ENCODE measurements at regions not wholly inside any gene's neighbourhood (a gene's known extent, or its start where the extent isn't known, plus 50 kb on each side); places are given as distances from the start of the nearest gene placed in this dataset.

DNA sequence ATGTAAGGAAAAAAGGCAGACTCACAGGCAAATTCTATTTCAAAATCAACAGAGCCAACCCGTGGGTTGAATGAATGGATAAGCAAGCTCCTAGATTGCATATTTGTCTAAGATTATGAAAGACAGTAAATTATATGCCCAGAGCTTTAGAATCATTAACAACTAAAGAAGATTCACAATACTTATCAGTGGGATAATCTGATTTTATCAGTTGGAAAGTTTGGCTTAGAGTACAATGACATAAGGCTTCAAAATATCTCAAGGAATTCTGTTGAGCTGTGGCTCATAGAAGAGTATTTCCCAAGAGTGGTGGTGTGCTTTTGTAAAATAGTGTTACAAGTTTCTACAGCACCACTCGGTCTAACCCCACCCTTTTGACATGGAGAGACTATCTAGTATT is 85.5 kb downstream of the ADAMTS1 start:
- H3K4me2 ChIP-seq (ENCODE audit: low read length): no peak overlapping the region
- no peaks in the 10 kb centered on the region for H3K9me3 ChIP-seq (replicated peaks; ENCODE audit: low read length)
- peaks cover 12% of the 10 kb centered on the region for H3K4me1 ChIP-seq (ENCODE audit: control insufficient read depth, insufficient read depth, low read length)
- H3K27me3 ChIP-seq (ENCODE audit: control insufficient read depth, insufficient read depth, low read length): no peaks in the 10 kb centered on the region
- H3K9ac ChIP-seq (ENCODE audit: low read depth, low read length): no peak overlapping the region
- H3K36me3 ChIP-seq (ENCODE audit: insufficient read depth, low read length): no peaks in the 10 kb centered on the region
- H3K4me3 ChIP-seq (ENCODE audit: low read length): no peak overlapping the region

DNA sequence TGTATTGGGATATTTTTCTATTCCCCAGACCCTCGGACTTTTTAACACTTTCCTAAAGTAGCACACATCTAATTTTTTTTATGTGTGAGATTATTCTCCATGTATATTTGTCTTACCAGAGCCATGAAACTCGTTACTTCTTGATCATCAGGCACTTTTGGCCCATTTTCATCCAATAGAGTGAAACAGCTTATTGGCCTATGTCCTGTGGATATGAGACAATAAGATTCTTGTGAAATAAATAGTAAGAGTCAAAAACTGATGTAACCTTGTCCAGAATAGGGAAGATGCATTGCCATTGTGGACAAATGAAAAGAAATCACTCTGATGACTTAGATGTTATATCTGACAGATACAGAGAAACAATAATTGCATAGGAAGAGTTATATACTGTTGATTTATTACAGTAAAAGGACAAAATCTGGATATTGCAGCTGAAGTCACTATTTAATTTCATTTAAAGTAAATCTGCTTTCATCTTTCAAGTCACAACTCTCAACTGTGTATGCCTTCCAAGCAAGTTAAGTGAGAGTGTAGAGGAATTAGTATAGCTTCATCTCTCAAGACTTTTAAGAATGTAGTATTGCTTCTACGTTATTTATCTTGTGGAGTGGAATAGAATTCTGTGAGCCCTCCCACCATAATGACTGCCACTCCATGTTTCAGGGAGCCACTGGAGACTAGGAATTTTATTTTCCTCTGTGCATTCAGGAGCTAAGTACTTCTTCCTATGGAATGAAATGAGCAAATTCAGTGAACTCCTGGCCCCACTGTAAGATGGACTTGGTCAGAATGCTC is 86.9 kb downstream of the ADAMTS1 start:
- Histone ChIP-seq H3K27me3 (ENCODE audit: control insufficient read depth, insufficient read depth, low read length) (no peaks in the 10 kb centered on the region), H3K4me2 (ENCODE audit: low read length) (no peak overlapping the region), H3K9me3 (replicated peaks; ENCODE audit: low read length) (no peaks in the 10 kb centered on the region), H3K4me3 (ENCODE audit: low read length) (no peak overlapping the region), H3K9ac (ENCODE audit: low read depth, low read length) (no peak overlapping the region), H3K4me1 (ENCODE audit: control insufficient read depth, insufficient read depth, low read length) (peaks cover 12% of the 10 kb centered on the region), H3K36me3 (ENCODE audit: insufficient read depth, low read length) (no peaks in the 10 kb centered on the region)

DNA sequence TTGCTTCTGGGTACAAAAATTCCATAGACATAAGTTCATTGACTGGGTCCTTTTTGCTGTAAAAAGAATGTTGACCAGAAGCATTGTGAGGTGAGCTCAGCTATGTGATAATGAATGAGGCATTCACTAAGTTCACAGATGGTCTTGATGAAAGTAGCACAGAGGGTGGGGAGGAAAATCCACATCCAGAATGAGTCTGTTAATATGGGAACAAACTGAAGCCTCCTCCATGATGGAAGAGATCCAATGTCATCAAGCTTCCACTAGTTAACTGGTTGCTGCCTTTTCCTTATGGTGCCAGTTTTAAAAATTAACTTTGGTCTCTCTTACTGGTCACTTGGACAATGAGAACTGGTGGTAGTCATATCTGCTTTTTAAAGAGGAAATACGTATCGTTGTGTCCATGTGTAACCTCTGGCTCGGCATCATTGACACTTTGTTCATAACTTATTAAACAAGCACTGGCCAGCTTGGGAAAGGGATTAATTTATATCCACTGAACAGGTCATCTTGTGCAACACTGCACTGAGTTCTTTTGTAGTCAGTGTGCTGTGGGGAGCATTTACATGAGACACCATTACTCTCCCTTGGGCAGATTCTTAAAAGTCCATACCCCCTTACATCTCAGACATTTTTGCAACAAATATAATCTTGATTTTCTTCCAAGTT is 88.6 kb downstream of the ADAMTS1 start:
- Histone ChIP-seq H3K36me3 (ENCODE audit: insufficient read depth, low read length) (no peaks in the 10 kb centered on the region), H3K27me3 (ENCODE audit: control insufficient read depth, insufficient read depth, low read length) (no peaks in the 10 kb centered on the region), H3K9ac (ENCODE audit: low read depth, low read length) (no peak overlapping the region)

DNA sequence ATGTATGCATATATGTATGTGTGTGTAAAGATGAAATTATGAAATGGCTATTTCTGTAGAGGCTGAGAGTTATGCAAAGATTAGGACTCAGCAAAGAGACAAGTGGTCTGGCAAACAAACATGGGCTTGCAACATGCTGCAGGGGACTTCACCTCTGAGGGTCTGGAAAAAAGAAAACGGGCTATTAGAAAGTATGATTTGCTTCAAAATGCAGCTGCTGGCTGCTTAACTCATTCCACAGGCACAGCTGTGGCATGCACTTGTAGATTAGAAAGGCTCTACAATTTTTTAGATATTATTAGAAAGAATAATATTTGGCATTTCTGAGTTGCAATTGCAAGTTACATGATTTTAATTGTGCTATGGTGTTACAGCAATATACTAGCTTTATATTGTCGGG is 90.4 kb downstream of the ADAMTS1 start:
- Histone ChIP-seq H3K4me2 (ENCODE audit: low read length) (no peak overlapping the region), H3K4me3 (ENCODE audit: low read length) (no peak overlapping the region), H3K4me1 (ENCODE audit: control insufficient read depth, insufficient read depth, low read length) (no peaks in the 10 kb centered on the region), H3K36me3 (ENCODE audit: insufficient read depth, low read length) (no peaks in the 10 kb centered on the region), H3K9me3 (replicated peaks; ENCODE audit: low read length) (no peaks in the 10 kb centered on the region), H3K27me3 (ENCODE audit: control insufficient read depth, insufficient read depth, low read length) (no peaks in the 10 kb centered on the region), H3K9ac (ENCODE audit: low read depth, low read length) (no peak overlapping the region)

More for the DNA sequence above, 88.6 kb downstream of the ADAMTS1 start:
- no peak overlapping the region for H3K4me3 ChIP-seq (ENCODE audit: low read length)
- H3K4me2 ChIP-seq (ENCODE audit: low read length): no peak overlapping the region
- no peaks in the 10 kb centered on the region for H3K4me1 ChIP-seq (ENCODE audit: control insufficient read depth, insufficient read depth, low read length)
- H3K9me3 ChIP-seq (replicated peaks; ENCODE audit: low read length): no peaks in the 10 kb centered on the region

DNA sequence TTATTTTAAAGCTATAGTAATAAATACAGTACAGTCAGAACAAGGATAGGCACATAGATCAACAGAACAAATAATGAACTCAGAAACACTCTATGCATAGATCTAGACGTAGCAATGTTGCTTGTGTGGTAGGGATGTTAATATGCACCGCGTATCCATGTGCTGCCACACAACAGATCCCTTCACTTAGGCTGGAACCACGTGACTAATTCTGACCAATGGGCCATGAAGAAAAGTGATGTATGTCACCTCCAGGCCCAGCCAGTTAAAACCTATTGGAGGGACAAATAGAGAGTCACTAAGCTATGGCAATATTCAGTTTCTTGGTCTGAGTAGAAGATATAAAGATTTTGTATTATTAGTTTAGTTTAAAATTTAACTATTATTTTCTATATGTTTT is 91.4 kb downstream of the ADAMTS1 start:
- no peak overlapping the region for H3K4me2 ChIP-seq (ENCODE audit: low read length)
- H3K9me3 ChIP-seq (replicated peaks; ENCODE audit: low read length): no peaks in the 10 kb centered on the region
- no peak overlapping the region for H3K9ac ChIP-seq (ENCODE audit: low read depth, low read length)
- no peaks in the 10 kb centered on the region for H3K36me3 ChIP-seq (ENCODE audit: insufficient read depth, low read length)
- no peak overlapping the region for H3K4me3 ChIP-seq (ENCODE audit: low read length)
- no peaks in the 10 kb centered on the region for H3K4me1 ChIP-seq (ENCODE audit: control insufficient read depth, insufficient read depth, low read length)
- H3K27me3 ChIP-seq (ENCODE audit: control insufficient read depth, insufficient read depth, low read length): no peaks in the 10 kb centered on the region

DNA sequence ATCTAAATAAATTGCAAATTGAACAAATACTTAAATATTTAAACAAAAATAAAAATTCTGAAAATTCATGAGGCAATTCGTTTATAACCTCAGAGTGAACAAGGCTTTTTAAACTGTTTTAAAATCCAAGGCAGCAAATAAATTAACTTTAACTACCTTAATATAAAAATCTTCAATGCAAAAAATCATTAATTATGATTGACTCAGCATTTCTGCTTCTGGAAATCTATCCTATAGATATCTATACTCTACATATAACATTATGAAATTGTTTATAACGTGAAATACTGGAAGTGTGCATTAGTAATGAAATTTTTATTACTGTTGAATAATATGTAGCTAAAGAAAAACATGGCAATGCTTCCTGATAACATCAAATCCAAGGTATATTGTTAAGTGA is 92.4 kb downstream of the ADAMTS1 start:
- Histone ChIP-seq H3K9me3 (replicated peaks; ENCODE audit: low read length) (no peaks in the 10 kb centered on the region), H3K9ac (ENCODE audit: low read depth, low read length) (no peak overlapping the region), H3K4me3 (ENCODE audit: low read length) (no peak overlapping the region), H3K27me3 (ENCODE audit: control insufficient read depth, insufficient read depth, low read length) (peaks cover 6% of the 10 kb centered on the region), H3K4me2 (ENCODE audit: low read length) (no peak overlapping the region), H3K4me1 (ENCODE audit: control insufficient read depth, insufficient read depth, low read length) (no peaks in the 10 kb centered on the region), H3K36me3 (ENCODE audit: insufficient read depth, low read length) (no peaks in the 10 kb centered on the region)

DNA sequence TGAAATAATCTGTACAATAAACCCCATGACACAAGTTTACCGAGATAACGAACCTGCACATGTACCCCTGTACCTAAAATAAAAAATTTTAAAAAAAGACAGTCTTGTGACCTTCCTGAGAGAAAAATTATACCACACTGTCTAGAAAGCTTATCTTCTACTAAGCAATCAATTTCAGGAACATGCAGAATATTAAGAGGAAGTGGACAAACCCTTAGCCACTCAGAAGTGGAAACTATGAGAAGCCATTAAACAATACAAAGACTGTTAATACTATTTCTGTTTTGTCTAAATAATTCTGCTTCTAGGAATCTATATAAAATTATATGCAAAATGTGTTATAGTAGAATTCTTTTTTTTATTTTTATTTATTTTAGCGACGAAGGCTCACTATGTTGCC is 93.9 kb downstream of the ADAMTS1 start:
- H3K4me3 ChIP-seq (ENCODE audit: low read length): no peak overlapping the region

DNA sequence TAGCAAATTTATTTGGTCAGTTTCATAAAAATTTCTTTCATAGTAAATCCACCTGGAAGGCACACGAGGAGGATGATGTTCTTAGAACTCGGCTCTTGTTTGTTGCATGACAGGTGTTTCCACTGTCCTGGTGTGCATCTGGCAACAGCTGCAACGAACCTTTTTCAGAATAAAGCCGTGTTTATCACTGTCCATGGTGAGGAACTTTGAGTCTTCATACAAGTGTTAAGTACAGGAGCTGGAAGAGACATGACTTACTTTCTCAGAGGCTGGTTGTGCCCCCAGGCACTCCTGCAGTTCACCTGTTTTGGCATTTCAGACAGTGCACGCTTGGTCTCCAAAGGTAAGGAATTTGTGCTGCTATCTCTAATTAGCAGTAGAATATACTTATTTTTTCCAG is 97.1 kb downstream of the ADAMTS1 start:
- Histone ChIP-seq H3K27me3 (ENCODE audit: control insufficient read depth, insufficient read depth, low read length) (peaks cover 6% of the 10 kb centered on the region), H3K9ac (ENCODE audit: low read depth, low read length) (no peak overlapping the region), H3K4me1 (ENCODE audit: control insufficient read depth, insufficient read depth, low read length) (no peaks in the 10 kb centered on the region), H3K4me2 (ENCODE audit: low read length) (no peak overlapping the region), H3K9me3 (replicated peaks; ENCODE audit: low read length) (no peaks in the 10 kb centered on the region), H3K4me3 (ENCODE audit: low read length) (no peak overlapping the region), H3K36me3 (ENCODE audit: insufficient read depth, low read length) (no peaks in the 10 kb centered on the region)

More for the DNA sequence above, 93.9 kb downstream of the ADAMTS1 start:
- H3K36me3 ChIP-seq (ENCODE audit: insufficient read depth, low read length): no peaks in the 10 kb centered on the region
- no peak overlapping the region for H3K9ac ChIP-seq (ENCODE audit: low read depth, low read length)
- no peak overlapping the region for H3K4me2 ChIP-seq (ENCODE audit: low read length)
- H3K9me3 ChIP-seq (replicated peaks; ENCODE audit: low read length): no peaks in the 10 kb centered on the region
- no peaks in the 10 kb centered on the region for H3K4me1 ChIP-seq (ENCODE audit: control insufficient read depth, insufficient read depth, low read length)
- peaks cover 6% of the 10 kb centered on the region for H3K27me3 ChIP-seq (ENCODE audit: control insufficient read depth, insufficient read depth, low read length)

DNA sequence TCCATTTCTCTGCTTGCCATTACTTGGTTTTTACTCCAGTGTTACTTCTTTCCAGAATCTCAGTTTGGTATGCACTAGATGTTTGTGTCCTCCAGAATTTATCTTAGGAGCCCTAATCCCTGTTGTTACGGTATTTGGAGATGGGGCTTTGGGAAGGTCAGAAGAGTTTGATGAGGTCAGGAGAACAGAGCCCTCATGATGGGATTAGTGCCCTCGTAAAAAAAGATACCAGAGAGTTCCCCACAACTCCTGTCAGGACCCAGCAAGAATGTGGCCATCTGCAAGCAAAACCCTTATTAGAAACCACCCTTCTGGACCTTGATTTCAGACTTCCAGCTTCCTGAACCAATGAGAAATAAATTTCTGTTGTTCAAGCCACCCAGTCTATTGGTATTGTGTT is 98.0 kb downstream of the ADAMTS1 start:
- Histone ChIP-seq H3K27me3 (ENCODE audit: control insufficient read depth, insufficient read depth, low read length) (peaks cover 6% of the 10 kb centered on the region), H3K4me1 (ENCODE audit: control insufficient read depth, insufficient read depth, low read length) (no peaks in the 10 kb centered on the region), H3K4me2 (ENCODE audit: low read length) (no peak overlapping the region), H3K9ac (ENCODE audit: low read depth, low read length) (no peak overlapping the region), H3K9me3 (replicated peaks; ENCODE audit: low read length) (no peaks in the 10 kb centered on the region), H3K36me3 (ENCODE audit: insufficient read depth, low read length) (no peaks in the 10 kb centered on the region), H3K4me3 (ENCODE audit: low read length) (no peak overlapping the region)

DNA sequence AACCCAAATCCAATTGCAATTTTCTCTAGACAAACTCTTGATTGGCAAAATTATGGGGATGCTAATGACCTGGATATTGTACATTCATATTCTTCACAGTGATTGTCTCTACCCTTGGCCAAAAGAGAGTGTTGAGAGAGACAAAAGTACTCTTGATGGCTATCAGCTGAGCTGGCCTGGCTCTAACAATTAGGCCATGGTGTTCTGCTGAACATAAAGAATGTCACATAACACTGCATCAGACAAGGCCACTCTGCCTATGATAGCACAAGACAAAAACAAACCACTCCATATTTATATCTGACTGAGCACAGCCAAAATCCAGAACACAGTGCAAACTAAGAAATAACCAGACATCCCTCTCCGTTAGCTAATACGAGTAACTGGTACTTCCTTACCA is 101.7 kb downstream of the ADAMTS1 start:
- H3K36me3 ChIP-seq (ENCODE audit: insufficient read depth, low read length): no peaks in the 10 kb centered on the region
- H3K9ac ChIP-seq (ENCODE audit: low read depth, low read length): no peak overlapping the region
- H3K4me3 ChIP-seq (ENCODE audit: low read length): no peak overlapping the region
- H3K4me1 ChIP-seq (ENCODE audit: control insufficient read depth, insufficient read depth, low read length): no peaks in the 10 kb centered on the region
- no peaks in the 10 kb centered on the region for H3K9me3 ChIP-seq (replicated peaks; ENCODE audit: low read length)
- peaks cover 3% of the 10 kb centered on the region for H3K27me3 ChIP-seq (ENCODE audit: control insufficient read depth, insufficient read depth, low read length)
- no peak overlapping the region for H3K4me2 ChIP-seq (ENCODE audit: low read length)

DNA sequence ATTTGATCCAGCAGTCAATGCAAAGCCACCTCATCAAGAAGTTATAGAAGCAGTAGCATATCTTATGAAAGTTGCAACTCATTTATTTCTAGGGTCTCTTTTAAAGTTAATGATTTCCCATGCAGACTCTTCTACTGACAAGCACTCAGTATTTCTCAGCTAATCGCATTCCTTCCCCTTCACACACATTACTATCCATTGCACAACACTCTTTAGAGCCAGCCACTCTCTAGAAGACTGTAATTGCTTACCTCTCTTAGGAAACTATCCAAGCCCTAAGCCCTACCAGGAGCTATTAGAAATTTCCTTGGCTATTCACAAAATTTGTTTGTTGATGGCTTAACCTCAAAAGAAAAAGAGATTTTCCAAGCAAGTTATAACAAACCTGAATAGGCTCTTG is 106.0 kb downstream of the ADAMTS1 start:
- Histone ChIP-seq H3K4me1 (ENCODE audit: control insufficient read depth, insufficient read depth, low read length) (no peaks in the 10 kb centered on the region), H3K9ac (ENCODE audit: low read depth, low read length) (no peak overlapping the region)

DNA sequence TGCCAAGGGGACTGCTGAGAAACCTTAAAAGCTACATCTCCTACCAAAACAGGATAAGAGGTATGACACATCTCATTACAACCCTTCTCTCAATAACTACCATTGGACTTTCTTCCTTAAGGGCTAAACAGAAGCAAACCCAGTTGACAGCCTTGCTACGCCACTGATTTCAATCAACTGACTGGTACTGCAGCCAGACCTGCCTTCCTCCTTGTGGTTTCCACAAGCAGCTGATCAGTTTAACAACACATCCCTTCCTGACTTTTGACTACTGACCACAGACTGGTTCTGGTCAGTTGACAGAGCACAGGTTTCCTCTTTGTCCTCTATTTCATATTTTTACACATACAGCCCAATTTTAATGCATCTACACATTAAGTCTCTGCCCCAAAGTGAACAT is 108.8 kb downstream of the ADAMTS1 start:
- Histone ChIP-seq H3K9ac (ENCODE audit: low read depth, low read length) (no peak overlapping the region), H3K4me3 (ENCODE audit: low read length) (no peak overlapping the region), H3K36me3 (ENCODE audit: insufficient read depth, low read length) (no peaks in the 10 kb centered on the region), H3K4me1 (ENCODE audit: control insufficient read depth, insufficient read depth, low read length) (peaks cover 7% of the 10 kb centered on the region), H3K4me2 (ENCODE audit: low read length) (no peak overlapping the region), H3K9me3 (replicated peaks; ENCODE audit: low read length) (no peaks in the 10 kb centered on the region), H3K27me3 (ENCODE audit: control insufficient read depth, insufficient read depth, low read length) (no peaks in the 10 kb centered on the region)

More for the DNA sequence above, 106.0 kb downstream of the ADAMTS1 start:
- Histone ChIP-seq H3K4me3 (ENCODE audit: low read length) (no peak overlapping the region), H3K9me3 (replicated peaks; ENCODE audit: low read length) (no peaks in the 10 kb centered on the region), H3K36me3 (ENCODE audit: insufficient read depth, low read length) (no peaks in the 10 kb centered on the region), H3K27me3 (ENCODE audit: control insufficient read depth, insufficient read depth, low read length) (no peaks in the 10 kb centered on the region), H3K4me2 (ENCODE audit: low read length) (no peak overlapping the region)

All from skeletal muscle satellite cell (primary cell).